ENCODE measurements at regions not wholly inside any gene's neighbourhood (a gene's known extent, or its start where the extent isn't known, plus 50 kb on each side); places are given as distances from the start of the nearest gene placed in this dataset.

- in situ Hi-C loops (cut with HindIII; ENCODE audit: low pct_unique_long_range_greater_than_20kb, low sequenced_read_pairs), result no loop called here
- no peak for DNase-seq (ENCODE audit: low read depth in 1 of 2, low spot score in 1 of 2)
These were observed 67.7 kb downstream of the AKR1B1 start for GRCh38 chr7:134391223-134391622.

GRCh38 chr7:134388336-134389019, 70.4 kb downstream of the AKR1B1 start:
- no peak for TF ChIP-seq JUND (IDR thresholded peaks at IDR 0.05; ENCODE audit: low read depth)
- DNase-seq (ENCODE audit: low read depth in 1 of 2, low spot score in 1 of 2), result no peak
- in situ Hi-C loops (cut with HindIII; ENCODE audit: low pct_unique_long_range_greater_than_20kb, low sequenced_read_pairs), result no loop called here

More at GRCh38 chr7:134391223-134391622, 67.7 kb downstream of the AKR1B1 start:
- TF ChIP-seq JUND (IDR thresholded peaks at IDR 0.05; ENCODE audit: low read depth), result no peak

GRCh38 chr7:134378562-134378961, 61.8 kb upstream of the SLC35B4 start:
- in situ Hi-C loops (cut with HindIII; ENCODE audit: low pct_unique_long_range_greater_than_20kb, low sequenced_read_pairs), result no loop called here
- DNase-seq (ENCODE audit: low read depth in 1 of 2, low spot score in 1 of 2), result peak in 1 of 2 experiments; percentile 5
- TF ChIP-seq JUND (IDR thresholded peaks at IDR 0.05; ENCODE audit: low read depth), result no peak

- in situ Hi-C loops (cut with HindIII; ENCODE audit: low pct_unique_long_range_greater_than_20kb, low sequenced_read_pairs), result no loop called here
- no peak for TF ChIP-seq JUND (IDR thresholded peaks at IDR 0.05; ENCODE audit: low read depth)
These were observed 60.0 kb upstream of the SLC35B4 start for GRCh38 chr7:134376693-134377092.

DNA sequence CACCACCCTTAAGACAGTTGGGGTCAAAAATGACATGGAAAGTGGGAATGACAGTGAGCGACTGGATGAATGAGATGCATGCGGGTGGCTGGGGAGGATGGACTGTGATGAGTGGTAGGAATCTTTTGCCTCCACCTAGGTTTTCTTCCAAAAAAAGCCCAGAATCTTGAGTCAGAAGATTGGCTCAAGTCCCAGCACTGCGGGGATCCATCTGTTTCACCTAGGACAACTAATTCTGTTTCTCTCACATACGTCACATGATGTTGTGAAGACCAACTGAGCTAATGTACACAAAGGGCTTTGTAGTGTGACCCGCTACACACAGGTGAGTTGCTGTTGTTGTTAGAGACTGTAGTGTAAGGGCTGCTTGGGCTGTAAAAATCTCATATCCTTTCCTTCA, 58.5 kb upstream of the SLC35B4 start:
- in situ Hi-C loops (cut with HindIII; ENCODE audit: low pct_unique_long_range_greater_than_20kb, low sequenced_read_pairs), result no loop called here
- TF ChIP-seq JUND (IDR thresholded peaks at IDR 0.05; ENCODE audit: low read depth), result no peak
- DNase-seq (ENCODE audit: low read depth in 1 of 2, low spot score in 1 of 2), result no peak

More at GRCh38 chr7:134376693-134377092, 60.0 kb upstream of the SLC35B4 start:
- no peak for DNase-seq (ENCODE audit: low read depth in 1 of 2, low spot score in 1 of 2)

GRCh38 chr7:134374791-134375190, 58.1 kb upstream of the SLC35B4 start:
- DNase-seq (ENCODE audit: low read depth in 1 of 2, low spot score in 1 of 2), result no peak
- in situ Hi-C loops (cut with HindIII; ENCODE audit: low pct_unique_long_range_greater_than_20kb, low sequenced_read_pairs), result no loop called here
- no peak for TF ChIP-seq JUND (IDR thresholded peaks at IDR 0.05; ENCODE audit: low read depth)

DNA sequence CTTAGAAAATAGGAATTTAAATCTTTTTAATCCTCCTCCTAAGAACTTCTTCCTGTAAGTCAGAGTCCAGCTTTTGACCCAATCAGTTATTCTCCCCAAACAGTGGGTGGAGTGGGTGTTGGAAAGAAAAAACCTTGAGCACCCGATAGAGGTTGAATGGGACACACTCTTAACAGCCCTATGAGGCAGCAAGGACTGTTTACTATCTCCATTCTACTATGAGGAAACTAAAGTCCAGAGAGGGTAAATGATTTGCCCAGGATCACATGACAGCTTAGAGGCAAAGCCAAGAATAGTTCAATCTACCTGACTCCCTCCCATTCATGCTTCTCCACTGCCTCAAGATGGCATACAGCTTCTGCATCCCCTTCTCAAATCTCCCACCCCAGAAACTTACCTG, 57.6 kb upstream of the SLC35B4 start:
- in situ Hi-C loops (cut with HindIII; ENCODE audit: low pct_unique_long_range_greater_than_20kb, low sequenced_read_pairs), result no loop called here
- no peak for DNase-seq (ENCODE audit: low read depth in 1 of 2, low spot score in 1 of 2)
- TF ChIP-seq JUND (IDR thresholded peaks at IDR 0.05; ENCODE audit: low read depth), result no peak

GRCh38 chr7:134372858-134373257, 56.1 kb upstream of the SLC35B4 start:
- TF ChIP-seq JUND (IDR thresholded peaks at IDR 0.05; ENCODE audit: low read depth), result no peak
- DNase-seq (ENCODE audit: low read depth in 1 of 2, low spot score in 1 of 2), result no peak
- in situ Hi-C loops (cut with HindIII; ENCODE audit: low pct_unique_long_range_greater_than_20kb, low sequenced_read_pairs), result no loop called here

- TF ChIP-seq JUND (IDR thresholded peaks at IDR 0.05; ENCODE audit: low read depth), result no peak
- no peak for DNase-seq (ENCODE audit: low read depth in 1 of 2, low spot score in 1 of 2)
- in situ Hi-C loops (cut with HindIII; ENCODE audit: low pct_unique_long_range_greater_than_20kb, low sequenced_read_pairs), result no loop called here
These were observed 55.2 kb upstream of the SLC35B4 start for GRCh38 chr7:134371971-134372370.

- TF ChIP-seq JUND (IDR thresholded peaks at IDR 0.05; ENCODE audit: low read depth), result no peak
- no peak for DNase-seq (ENCODE audit: low read depth in 1 of 2, low spot score in 1 of 2)
- in situ Hi-C loops (cut with HindIII; ENCODE audit: low pct_unique_long_range_greater_than_20kb, low sequenced_read_pairs), result no loop called here
These were observed 54.8 kb upstream of the SLC35B4 start for GRCh38 chr7:134371536-134371935.

GRCh38 chr7:134370135-134370534, 53.4 kb upstream of the SLC35B4 start:
- in situ Hi-C loops (cut with HindIII; ENCODE audit: low pct_unique_long_range_greater_than_20kb, low sequenced_read_pairs), result no loop called here
- no peak for TF ChIP-seq JUND (IDR thresholded peaks at IDR 0.05; ENCODE audit: low read depth)

DNA sequence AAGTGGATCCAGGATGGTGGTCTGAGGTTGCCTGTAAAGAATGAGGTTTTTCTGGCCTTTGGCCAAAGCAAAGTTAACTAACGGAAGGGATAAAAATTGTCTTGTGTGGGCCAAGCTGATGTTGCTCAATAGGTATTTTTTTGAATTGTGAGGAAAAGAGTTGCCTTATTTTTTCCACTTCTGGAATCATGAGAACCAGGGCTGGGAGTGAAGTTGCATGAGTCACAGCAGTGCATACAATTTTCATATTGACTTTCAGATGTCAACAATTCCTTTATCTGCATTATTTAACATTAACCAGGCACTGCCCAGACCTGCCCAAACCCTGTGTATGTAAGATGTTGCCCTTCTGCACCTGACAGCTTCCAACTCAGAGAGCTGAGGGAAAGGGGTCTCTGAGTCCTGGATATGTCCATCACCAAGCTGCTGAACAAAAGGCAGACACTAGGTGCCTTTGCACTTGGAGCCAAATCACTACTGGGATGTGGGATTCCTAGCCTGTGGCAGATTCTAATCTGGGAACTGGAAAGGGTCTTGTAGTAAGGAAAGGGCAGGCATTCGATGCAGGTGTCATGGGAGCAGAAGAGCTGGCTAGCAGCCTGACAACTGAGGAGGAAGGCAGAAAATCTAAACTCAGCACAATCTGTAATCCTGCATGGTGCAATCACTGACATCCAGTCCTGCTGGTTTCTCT, 52.3 kb upstream of the SLC35B4 start:
- DNase-seq (ENCODE audit: low read depth in 1 of 2, low spot score in 1 of 2), result no peak
- TF ChIP-seq JUND (IDR thresholded peaks at IDR 0.05; ENCODE audit: low read depth), result no peak
- in situ Hi-C loops (cut with HindIII; ENCODE audit: low pct_unique_long_range_greater_than_20kb, low sequenced_read_pairs), result no loop called here

More at GRCh38 chr7:134370135-134370534, 53.4 kb upstream of the SLC35B4 start:
- DNase-seq (ENCODE audit: low read depth in 1 of 2, low spot score in 1 of 2), result no peak

DNA sequence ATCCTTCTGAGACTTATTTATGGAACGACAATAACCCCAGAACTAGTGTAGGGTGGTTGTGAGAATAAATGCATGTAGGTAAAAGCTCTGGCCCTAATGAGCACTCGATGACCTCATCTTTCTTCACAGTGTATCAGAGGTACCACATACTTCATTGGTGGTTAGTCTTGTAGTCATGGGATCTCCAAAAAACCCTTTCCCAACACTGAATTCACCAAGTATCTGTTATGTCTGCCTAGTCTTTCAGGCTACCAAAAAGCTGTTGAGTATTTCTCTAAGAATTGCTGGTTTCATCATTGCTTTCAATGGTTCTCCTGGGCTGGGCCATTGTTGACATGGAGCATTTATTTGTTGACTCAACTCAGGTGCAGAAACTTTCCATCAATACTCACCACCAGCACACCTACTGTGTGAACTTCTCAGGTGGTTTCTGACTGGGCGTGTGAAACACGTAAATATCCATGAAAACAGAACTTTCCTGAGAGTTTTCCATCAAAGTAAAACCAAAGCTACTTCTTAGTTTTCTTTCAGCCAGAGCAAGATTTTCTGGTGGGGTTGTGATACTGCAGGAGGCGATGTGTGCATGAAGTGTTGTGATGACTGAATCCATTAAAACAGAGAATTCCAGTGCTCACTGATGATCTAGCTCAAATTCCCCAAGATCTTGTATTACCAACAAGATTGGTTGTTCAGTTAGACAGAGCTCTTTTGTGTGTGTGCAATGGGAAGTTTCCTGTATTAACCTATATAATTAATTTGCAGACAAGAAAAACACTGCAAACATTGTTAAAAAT, 51.4 kb upstream of the SLC35B4 start:
- in situ Hi-C loops (cut with HindIII; ENCODE audit: low pct_unique_long_range_greater_than_20kb, low sequenced_read_pairs), result no loop called here
- TF ChIP-seq JUND (IDR thresholded peaks at IDR 0.05; ENCODE audit: low read depth), result no peak
- no peak for DNase-seq (ENCODE audit: low read depth in 1 of 2, low spot score in 1 of 2)

Measured in T47D (cell line).